ENCODE measurements at regions not wholly inside any gene's neighbourhood (a gene's known extent, or its start where the extent isn't known, plus 50 kb on each side); places are given as distances from the start of the nearest gene placed in this dataset.
A peak's percentile ranks its signal among the peaks of the same experiment; 100 is the strongest.

GRCh38 chr5:136811551-136811950, 446.2 kb upstream of the TRPC7 start:
- peaks cover 13% of the 10 kb centered on the region for H3K4me1 ChIP-seq (ENCODE audit: control insufficient read depth, extremely low read depth, insufficient read depth, low read length)
- H3K9ac ChIP-seq (ENCODE audit: insufficient read depth, low read length): no peak overlapping the region
- TF ChIP-seq EZH2 (IDR thresholded peaks at IDR 0.05; ENCODE audit: low read length, missing control alignments) (no peak), CTCF (conservative IDR thresholded peaks at IDR 0.05 in 1 of 2, IDR thresholded peaks at IDR 0.05 in 1 of 2; ENCODE audit: low read depth in 1 of 2, low read length in 2 of 2) (no peak)
- H3K4me3 ChIP-seq (replicated peaks in 1 of 4; ENCODE audit: control extremely low read depth in 1 of 4, insufficient read depth in 1 of 4, low read depth in 3 of 4, low read length in 4 of 4): no peak overlapping the region
- no peaks in the 10 kb centered on the region for H3K27me3 ChIP-seq (ENCODE audit: control insufficient read depth, insufficient read depth, low read length)
- peak overlapping the region; percentile 11 for H3K4me2 ChIP-seq (ENCODE audit: extremely low read depth, insufficient read depth, low read length)
- no peaks in the 10 kb centered on the region for H3K9me3 ChIP-seq (ENCODE audit: control insufficient read depth, insufficient read depth, low read depth, low read length)
- peak; percentile 41 to 94 for DNase-seq (ENCODE audit: low read depth in 2 of 2)
- no peaks in the 10 kb centered on the region for H3K79me2 ChIP-seq (ENCODE audit: control insufficient read depth, insufficient read depth, low read length)
- H3K36me3 ChIP-seq (ENCODE audit: control insufficient read depth, insufficient read depth, low read length): no peaks in the 10 kb centered on the region
- H4K20me1 ChIP-seq (ENCODE audit: control insufficient read depth, extremely low read depth, insufficient read depth, low read length): no peaks in the 10 kb centered on the region
- no peak overlapping the region for H2AFZ ChIP-seq (ENCODE audit: low read length)
- H3K27ac ChIP-seq (ENCODE audit: insufficient read depth, low read length): peak overlapping the region; percentile 3

GRCh38 chr5:136811086-136811485, 445.7 kb upstream of the TRPC7 start:
- Histone ChIP-seq H3K79me2 (ENCODE audit: control insufficient read depth, insufficient read depth, low read length) (no peaks in the 10 kb centered on the region), H3K27me3 (ENCODE audit: control insufficient read depth, insufficient read depth, low read length) (no peaks in the 10 kb centered on the region), H4K20me1 (ENCODE audit: control insufficient read depth, extremely low read depth, insufficient read depth, low read length) (no peaks in the 10 kb centered on the region), H2AFZ (ENCODE audit: low read length) (no peak overlapping the region), H3K4me1 (ENCODE audit: control insufficient read depth, extremely low read depth, insufficient read depth, low read length) (peaks cover 13% of the 10 kb centered on the region), H3K36me3 (ENCODE audit: control insufficient read depth, insufficient read depth, low read length) (no peaks in the 10 kb centered on the region), H3K27ac (ENCODE audit: insufficient read depth, low read length) (peak overlapping the region; percentile 3), H3K9ac (ENCODE audit: insufficient read depth, low read length) (no peak overlapping the region), H3K9me3 (ENCODE audit: control insufficient read depth, insufficient read depth, low read depth, low read length) (no peaks in the 10 kb centered on the region), H3K4me3 (replicated peaks in 1 of 4; ENCODE audit: control extremely low read depth in 1 of 4, insufficient read depth in 1 of 4, low read depth in 3 of 4, low read length in 4 of 4) (no peak overlapping the region), H3K4me2 (ENCODE audit: extremely low read depth, insufficient read depth, low read length) (peak overlapping the region; percentile 11)
- TF ChIP-seq CTCF (conservative IDR thresholded peaks at IDR 0.05 in 1 of 2, IDR thresholded peaks at IDR 0.05 in 1 of 2; ENCODE audit: low read depth in 1 of 2, low read length in 2 of 2) (no peak), EZH2 (IDR thresholded peaks at IDR 0.05; ENCODE audit: low read length, missing control alignments) (no peak)
- DNase-seq (ENCODE audit: low read depth in 2 of 2): peak in 1 of 2 donors; percentile 56

- no peak overlapping the region for H2AFZ ChIP-seq (ENCODE audit: low read length)
- TF ChIP-seq EZH2 (IDR thresholded peaks at IDR 0.05; ENCODE audit: low read length, missing control alignments) (no peak), CTCF (conservative IDR thresholded peaks at IDR 0.05 in 1 of 2, IDR thresholded peaks at IDR 0.05 in 1 of 2; ENCODE audit: low read depth in 1 of 2, low read length in 2 of 2) (no peak)
- no peaks in the 10 kb centered on the region for H3K27me3 ChIP-seq (ENCODE audit: control insufficient read depth, insufficient read depth, low read length)
- no peaks in the 10 kb centered on the region for H3K9me3 ChIP-seq (ENCODE audit: control insufficient read depth, insufficient read depth, low read depth, low read length)
- peaks cover 13% of the 10 kb centered on the region for H3K4me1 ChIP-seq (ENCODE audit: control insufficient read depth, extremely low read depth, insufficient read depth, low read length)
- H3K36me3 ChIP-seq (ENCODE audit: control insufficient read depth, insufficient read depth, low read length): no peaks in the 10 kb centered on the region
- H3K79me2 ChIP-seq (ENCODE audit: control insufficient read depth, insufficient read depth, low read length): no peaks in the 10 kb centered on the region
- peak; percentile 24 to 94 for DNase-seq (ENCODE audit: low read depth in 2 of 2)
- no peak overlapping the region for H3K9ac ChIP-seq (ENCODE audit: insufficient read depth, low read length)
- H3K27ac ChIP-seq (ENCODE audit: insufficient read depth, low read length): no peak overlapping the region
- H3K4me3 ChIP-seq (replicated peaks in 1 of 4; ENCODE audit: control extremely low read depth in 1 of 4, insufficient read depth in 1 of 4, low read depth in 3 of 4, low read length in 4 of 4): no peak overlapping the region
- no peaks in the 10 kb centered on the region for H4K20me1 ChIP-seq (ENCODE audit: control insufficient read depth, extremely low read depth, insufficient read depth, low read length)
- peak overlapping the region; percentile 37 for H3K4me2 ChIP-seq (ENCODE audit: extremely low read depth, insufficient read depth, low read length)
Observed at GRCh38 chr5:136810261-136810801, 445.0 kb upstream of the TRPC7 start.
